Calu3 (cell line): ENCODE measurements at regions not wholly inside any gene's neighbourhood (a gene's known extent, or its start where the extent isn't known, plus 50 kb on each side); places are given as distances from the start of the nearest gene placed in this dataset.

ENCODE experiments used
- BruUV-seq: library from RNA; stranded (reverse); fragments of 400-500 nt; replicated peaks from 2 replicates; lab custom pipeline; 2021; lab: Mats Ljungman, UMichigan
- CTCF ChIA-PET: fragments of 300-600 bp; sonication (Branson Sonifier 250); formaldehyde crosslinking; loops from one replicate; lab custom pipeline; 2022; ENCODE audit warnings: antibody characterized with exemption; lab: Charles Lee
- DNase-seq: peaks from one replicate; pipeline ENCODE4 v3.0.0; 2022
- H3K27ac Mint-ChIP-seq: one replicate; pipeline ENCODE4 v1.8.0; 2022; ENCODE audit warnings: mixed read lengths; ENCODE audit not compliant: unreplicated experiment
- H3K27me3 Mint-ChIP-seq: one replicate; pipeline ENCODE4 v1.8.0; 2022; ENCODE audit warnings: mixed read lengths; ENCODE audit not compliant: unreplicated experiment
- H3K36me3 Mint-ChIP-seq: one replicate; pipeline ENCODE4 v1.8.0; 2022; ENCODE audit warnings: mild to moderate bottlenecking, moderate library complexity, mixed read lengths; ENCODE audit not compliant: insufficient read depth, unreplicated experiment
- H3K4me1 Mint-ChIP-seq: one replicate; pipeline ENCODE4 v1.8.0; 2022; ENCODE audit warnings: mild to moderate bottlenecking, low read depth, mixed read lengths; ENCODE audit not compliant: unreplicated experiment
- H3K4me3 Mint-ChIP-seq: one replicate; pipeline ENCODE4 v1.8.0; 2022; ENCODE audit warnings: mild to moderate bottlenecking, low read depth, moderate library complexity, mixed read lengths; ENCODE audit not compliant: unreplicated experiment
- H3K9me3 Mint-ChIP-seq: one replicate; pipeline ENCODE4 v1.8.0; 2022; ENCODE audit warnings: low read depth, mixed read lengths; ENCODE audit not compliant: unreplicated experiment
- intact Hi-C: fragments of 100-400 bp; cut with micrococcal nuclease; formaldehyde crosslinking; loops from one replicate; pipeline ENCODE4 v1.10.0; 2022; ENCODE audit not compliant: unreplicated experiment
- TF ChIP-seq, protein P1 (sequence below): fragments of 200-600 bp; IDR thresholded peaks from one replicate; pipeline ENCODE4 v1.8.0; 2022; ENCODE audit warnings: antibody characterized with exemption; ENCODE audit not compliant: unreplicated experiment

DNA sequence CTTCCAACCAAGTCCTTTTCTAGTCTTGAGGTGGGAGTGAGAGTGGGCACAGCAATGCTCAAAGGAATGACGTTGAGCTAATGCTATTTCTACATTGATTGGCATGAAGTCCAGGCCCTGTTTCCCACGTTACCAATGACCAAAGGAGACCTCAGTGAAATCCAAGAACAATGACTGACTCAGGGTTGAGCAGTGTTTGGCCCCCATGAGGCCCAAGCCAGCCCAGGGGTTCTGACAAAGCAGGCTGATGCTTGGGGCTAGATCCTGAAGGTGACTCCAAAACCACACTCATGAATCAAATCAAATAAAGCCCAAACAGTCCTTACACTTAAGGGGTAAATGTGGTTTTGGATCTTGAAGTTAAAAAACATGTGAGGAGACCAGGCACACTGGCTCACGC lies 278.5 kb upstream of the GJB5 start:
- H3K27ac Mint-ChIP-seq: no peak overlapping the region
- TF ChIP-seq, protein P1, sequence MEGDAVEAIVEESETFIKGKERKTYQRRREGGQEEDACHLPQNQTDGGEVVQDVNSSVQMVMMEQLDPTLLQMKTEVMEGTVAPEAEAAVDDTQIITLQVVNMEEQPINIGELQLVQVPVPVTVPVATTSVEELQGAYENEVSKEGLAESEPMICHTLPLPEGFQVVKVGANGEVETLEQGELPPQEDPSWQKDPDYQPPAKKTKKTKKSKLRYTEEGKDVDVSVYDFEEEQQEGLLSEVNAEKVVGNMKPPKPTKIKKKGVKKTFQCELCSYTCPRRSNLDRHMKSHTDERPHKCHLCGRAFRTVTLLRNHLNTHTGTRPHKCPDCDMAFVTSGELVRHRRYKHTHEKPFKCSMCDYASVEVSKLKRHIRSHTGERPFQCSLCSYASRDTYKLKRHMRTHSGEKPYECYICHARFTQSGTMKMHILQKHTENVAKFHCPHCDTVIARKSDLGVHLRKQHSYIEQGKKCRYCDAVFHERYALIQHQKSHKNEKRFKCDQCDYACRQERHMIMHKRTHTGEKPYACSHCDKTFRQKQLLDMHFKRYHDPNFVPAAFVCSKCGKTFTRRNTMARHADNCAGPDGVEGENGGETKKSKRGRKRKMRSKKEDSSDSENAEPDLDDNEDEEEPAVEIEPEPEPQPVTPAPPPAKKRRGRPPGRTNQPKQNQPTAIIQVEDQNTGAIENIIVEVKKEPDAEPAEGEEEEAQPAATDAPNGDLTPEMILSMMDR: no peak
- BruUV-seq: no TSS peak
- H3K27me3 Mint-ChIP-seq: peaks cover 22% of the 10 kb centered on the region
- intact Hi-C loops: no loop called here
- H3K36me3 Mint-ChIP-seq: no peaks in the 10 kb centered on the region
- CTCF ChIA-PET: no interaction called here
- H3K9me3 Mint-ChIP-seq: peaks cover 2% of the 10 kb centered on the region
- DNase-seq: no peak
- no peaks in the 10 kb centered on the region for H3K4me1 Mint-ChIP-seq
- H3K4me3 Mint-ChIP-seq: no peak overlapping the region

DNA sequence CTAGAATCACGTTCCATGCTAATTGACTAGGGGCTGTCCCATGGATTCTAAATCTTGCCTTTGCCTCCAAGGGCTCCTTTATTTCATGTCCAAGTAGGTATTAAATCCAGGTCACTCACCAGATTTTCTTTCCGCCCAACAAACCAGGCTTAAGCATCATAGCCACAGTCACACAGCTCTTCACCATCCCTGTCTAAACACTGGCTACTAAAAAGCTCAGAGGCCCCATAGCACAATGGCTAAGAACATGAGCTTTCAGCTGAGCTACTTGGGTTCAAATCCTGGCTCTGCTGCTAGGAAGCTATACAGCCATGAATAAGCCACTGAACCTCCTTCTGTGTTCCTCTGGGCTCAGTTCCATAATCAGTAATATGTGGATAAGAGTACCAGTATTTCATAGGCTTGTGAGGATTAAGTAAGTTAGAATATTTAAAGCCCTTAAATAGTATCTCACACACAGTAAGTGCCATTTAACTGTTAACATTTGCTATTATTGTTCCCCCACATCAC lies 277.2 kb upstream of the GJB5 start:
- CTCF ChIA-PET: no interaction called here
- intact Hi-C loops: no loop called here

DNA sequence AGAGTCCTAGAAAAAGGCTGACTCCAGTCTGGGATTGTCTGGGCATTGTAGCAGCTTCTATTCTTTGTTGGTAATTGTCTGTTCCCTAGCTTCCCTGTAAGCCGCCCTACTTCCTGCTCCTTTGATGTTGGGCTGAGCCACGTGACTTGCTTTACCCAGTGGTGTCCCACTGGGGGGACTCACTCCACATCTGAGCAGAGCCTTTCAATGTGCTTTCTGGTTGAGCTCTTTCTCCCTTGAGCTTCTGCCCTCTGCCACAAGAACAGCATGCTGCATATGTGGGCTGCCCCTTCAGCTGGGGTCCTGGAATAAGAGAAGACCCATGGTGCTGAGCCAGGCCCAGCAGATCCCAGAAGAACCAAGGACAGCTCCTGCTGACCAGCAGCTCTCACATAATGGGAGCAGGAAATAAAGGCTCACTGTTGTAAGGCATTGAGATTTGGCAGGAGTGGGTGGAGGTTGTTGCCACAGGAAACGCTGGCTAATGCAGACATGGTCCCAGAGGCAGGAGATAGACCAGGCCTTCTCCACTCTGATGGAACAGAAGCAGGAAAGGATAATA lies 276.3 kb upstream of the GJB5 start:
- peaks cover 36% of the 10 kb centered on the region for H3K27me3 Mint-ChIP-seq
- TF ChIP-seq, protein P1: no peak
- CTCF ChIA-PET: no interaction called here
- H3K4me1 Mint-ChIP-seq: no peaks in the 10 kb centered on the region
- H3K9me3 Mint-ChIP-seq: peaks cover 5% of the 10 kb centered on the region
- H3K36me3 Mint-ChIP-seq: no peaks in the 10 kb centered on the region
- intact Hi-C loops: no loop called here
- no peak overlapping the region for H3K27ac Mint-ChIP-seq
- DNase-seq: no peak
- H3K4me3 Mint-ChIP-seq: no peak overlapping the region
- no TSS peak for BruUV-seq

More for the DNA sequence above, 277.2 kb upstream of the GJB5 start:
- DNase-seq: no peak
- Mint-ChIP-seq H3K4me1 (no peaks in the 10 kb centered on the region), H3K4me3 (no peak overlapping the region), H3K27me3 (peaks cover 31% of the 10 kb centered on the region), H3K36me3 (no peaks in the 10 kb centered on the region), H3K9me3 (peaks cover 5% of the 10 kb centered on the region), H3K27ac (no peak overlapping the region)
- TF ChIP-seq, protein P1: no peak
- BruUV-seq: no TSS peak

DNA sequence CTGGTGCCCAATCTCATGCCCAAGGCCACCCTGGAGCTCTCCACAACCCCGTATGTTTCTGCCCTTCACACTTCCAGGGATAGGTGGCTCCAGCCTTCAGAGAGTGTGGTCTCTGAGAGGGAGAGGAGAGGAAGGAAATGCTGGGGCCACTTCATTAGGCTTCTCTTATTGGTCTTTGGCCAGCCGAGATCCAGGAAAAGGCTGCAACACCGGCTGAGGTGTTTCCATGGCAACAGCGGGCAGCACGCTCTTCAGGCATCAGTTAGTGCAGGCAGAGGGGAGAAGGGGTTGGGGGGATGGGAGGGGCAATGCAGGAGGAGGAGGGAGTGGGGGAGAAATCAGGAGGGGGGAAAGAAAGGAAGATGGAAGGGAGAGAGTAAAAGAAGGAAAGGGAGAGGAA lies 275.1 kb upstream of the GJB5 start:
- TF ChIP-seq, protein P1: no peak
- CTCF ChIA-PET: no interaction called here
- peaks cover 5% of the 10 kb centered on the region for H3K9me3 Mint-ChIP-seq
- peaks cover 35% of the 10 kb centered on the region for H3K27me3 Mint-ChIP-seq
- no peak overlapping the region for H3K27ac Mint-ChIP-seq
- no peaks in the 10 kb centered on the region for H3K4me1 Mint-ChIP-seq
- no peak for DNase-seq
- intact Hi-C loops: no loop called here
- no peaks in the 10 kb centered on the region for H3K36me3 Mint-ChIP-seq
- H3K4me3 Mint-ChIP-seq: no peak overlapping the region
- BruUV-seq: no TSS peak
